ENCODE measurements at regions not wholly inside any gene's neighbourhood (a gene's known extent, or its start where the extent isn't known, plus 50 kb on each side); places are given as distances from the start of the nearest gene placed in this dataset.

- DNase-seq (ENCODE audit: extremely low spot score, unreplicated experiment): no peak
- TF ChIP-seq CTCF (conservative IDR thresholded peaks at IDR 0.05): no peak
- Mint-ChIP-seq H3K36me3 (no peaks in the 10 kb centered on the region), H3K27ac (no peak overlapping the region), H3K27me3 (no peaks in the 10 kb centered on the region), H3K9me3 (no peaks in the 10 kb centered on the region), H3K4me3 (no peak overlapping the region), H3K4me1 (ENCODE audit: unreplicated experiment) (no peaks in the 10 kb centered on the region)
Observed at GRCh38 chr14:41362139-41362538, 244.5 kb upstream of the LRFN5 start.

DNA sequence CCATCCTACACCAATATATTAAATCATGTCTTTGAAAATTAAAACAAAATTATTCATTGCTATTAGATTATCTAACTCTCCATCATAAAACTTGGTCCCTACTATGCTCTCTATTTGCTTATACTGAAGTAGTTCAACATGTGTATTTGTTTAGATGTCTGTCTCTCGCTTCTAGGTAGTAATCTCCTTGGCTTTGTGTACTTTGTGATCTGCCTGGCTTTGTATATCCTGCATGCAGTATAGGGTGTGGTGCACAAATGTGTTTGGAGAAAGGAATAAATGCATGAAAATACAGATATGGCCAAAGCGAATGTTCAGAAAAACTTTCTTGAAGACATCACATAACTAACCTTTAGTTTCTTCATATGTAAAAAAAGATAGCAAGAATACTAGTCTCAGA, 246.6 kb upstream of the LRFN5 start:
- TF ChIP-seq CTCF (conservative IDR thresholded peaks at IDR 0.05): no peak
- H3K36me3 Mint-ChIP-seq: no peaks in the 10 kb centered on the region
- no peaks in the 10 kb centered on the region for H3K9me3 Mint-ChIP-seq
- H3K4me3 Mint-ChIP-seq: no peak overlapping the region
- no peaks in the 10 kb centered on the region for H3K27me3 Mint-ChIP-seq
- H3K27ac Mint-ChIP-seq: no peak overlapping the region
- DNase-seq (ENCODE audit: extremely low spot score, unreplicated experiment): no peak
- H3K4me1 Mint-ChIP-seq (ENCODE audit: unreplicated experiment): no peaks in the 10 kb centered on the region

DNA sequence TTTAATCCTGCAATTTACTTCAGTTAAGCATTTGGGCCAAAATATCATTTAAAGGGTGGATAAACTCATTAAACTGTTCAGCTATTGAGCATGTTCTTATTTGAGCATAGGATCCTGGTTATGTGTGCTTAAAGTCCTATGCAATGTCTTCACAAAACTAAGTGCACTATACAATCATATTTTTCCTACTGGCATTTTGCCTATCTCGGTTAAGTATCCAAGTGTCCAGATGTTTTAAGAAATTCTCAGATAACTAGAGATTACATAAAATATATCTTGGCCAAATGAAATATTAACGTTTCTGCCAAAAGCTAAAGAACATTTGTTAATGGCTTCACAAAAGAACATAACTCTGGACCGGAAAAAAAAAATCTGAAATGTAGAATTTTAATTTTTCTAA, 250.8 kb upstream of the LRFN5 start:
- TF ChIP-seq CTCF (conservative IDR thresholded peaks at IDR 0.05): no peak
- no peak overlapping the region for H3K4me3 Mint-ChIP-seq
- H3K27me3 Mint-ChIP-seq: no peaks in the 10 kb centered on the region
- no peak for DNase-seq (ENCODE audit: extremely low spot score, unreplicated experiment)
- no peaks in the 10 kb centered on the region for H3K36me3 Mint-ChIP-seq
- no peaks in the 10 kb centered on the region for H3K9me3 Mint-ChIP-seq
- no peaks in the 10 kb centered on the region for H3K4me1 Mint-ChIP-seq (ENCODE audit: unreplicated experiment)
- no peak overlapping the region for H3K27ac Mint-ChIP-seq

GRCh38 chr14:41350476-41350875, 256.2 kb upstream of the LRFN5 start:
- H3K36me3 Mint-ChIP-seq: no peaks in the 10 kb centered on the region
- H3K27me3 Mint-ChIP-seq: no peaks in the 10 kb centered on the region
- DNase-seq (ENCODE audit: extremely low spot score, unreplicated experiment): no peak
- H3K9me3 Mint-ChIP-seq: no peaks in the 10 kb centered on the region
- no peak overlapping the region for H3K4me3 Mint-ChIP-seq
- TF ChIP-seq CTCF (conservative IDR thresholded peaks at IDR 0.05): no peak
- no peak overlapping the region for H3K27ac Mint-ChIP-seq
- no peaks in the 10 kb centered on the region for H3K4me1 Mint-ChIP-seq (ENCODE audit: unreplicated experiment)

GRCh38 chr14:41349289-41349910, 257.3 kb upstream of the LRFN5 start:
- no peak for DNase-seq (ENCODE audit: extremely low spot score, unreplicated experiment)
- Mint-ChIP-seq H3K27me3 (no peaks in the 10 kb centered on the region), H3K27ac (no peak overlapping the region), H3K9me3 (no peaks in the 10 kb centered on the region), H3K4me1 (ENCODE audit: unreplicated experiment) (no peaks in the 10 kb centered on the region), H3K4me3 (no peak overlapping the region), H3K36me3 (no peaks in the 10 kb centered on the region)
- TF ChIP-seq CTCF (conservative IDR thresholded peaks at IDR 0.05): no peak

GRCh38 chr14:41343857-41344256, 262.8 kb upstream of the LRFN5 start:
- DNase-seq (ENCODE audit: extremely low spot score, unreplicated experiment): no peak
- no peak overlapping the region for H3K4me3 Mint-ChIP-seq

More at GRCh38 chr14:41343857-41344256, 262.8 kb upstream of the LRFN5 start:
- no peak for TF ChIP-seq CTCF (conservative IDR thresholded peaks at IDR 0.05)
- Mint-ChIP-seq H3K36me3 (no peaks in the 10 kb centered on the region), H3K4me1 (ENCODE audit: unreplicated experiment) (no peaks in the 10 kb centered on the region), H3K27me3 (no peaks in the 10 kb centered on the region), H3K27ac (no peak overlapping the region), H3K9me3 (no peaks in the 10 kb centered on the region)

All from type B pancreatic cell (in vitro differentiated cells).